HL-60 (cell line): ENCODE measurements at regions not wholly inside any gene's neighbourhood (a gene's known extent, or its start where the extent isn't known, plus 50 kb on each side); places are given as distances from the start of the nearest gene placed in this dataset.

ENCODE experiments used
- DNase-seq, 2 experiments: peaks; one replicate each; pipeline ENCODE4 v3.0.0-alpha.2; 2010 to 2020; ENCODE audit warnings: low read depth in 1 of 2, low spot score in 1 of 2
- H3K27ac ChIP-seq: fragments of 250-450 bp; sonication (Bioruptor Pico); replicated peaks from 2 replicates; pipeline ENCODE4 v1.5.1; 2020; ENCODE audit warnings: mild to moderate bottlenecking, moderate library complexity
- H3K27me3 ChIP-seq: fragments of 250-450 bp; sonication (Bioruptor Pico); 2 replicates; pipeline ENCODE4 v1.5.1; 2021; ENCODE audit warnings: mild to moderate bottlenecking, moderate library complexity; ENCODE audit not compliant: insufficient read depth, poor library complexity, severe bottlenecking
- H3K4me3 ChIP-seq: replicated peaks from 2 replicates; pipeline ENCODE4 v1.5.1; 2011; ENCODE audit warnings: mild to moderate bottlenecking, control low read depth, low read length; ENCODE audit not compliant: insufficient read depth
- GABPA ChIP-seq: IDR thresholded peaks from 2 replicates; pipeline ENCODE4 v1.6.1; 2012; ENCODE audit warnings: low read depth
- POLR2AphosphoS5 ChIP-seq: IDR thresholded peaks from 2 replicates; pipeline ENCODE4 v1.6.1; 2012; ENCODE audit warnings: low read depth
- SPI1 ChIP-seq: IDR thresholded peaks from 2 replicates; pipeline ENCODE4 v1.6.1; 2012; ENCODE audit warnings: low read depth, mild to moderate bottlenecking, borderline replicate concordance
- TF ChIP-seq, protein P1 (sequence below): IDR thresholded peaks from 2 replicates; pipeline ENCODE4 v1.6.1; 2012; ENCODE audit warnings: low read depth; ENCODE audit not compliant: insufficient replicate concordance
- TF ChIP-seq, protein P2 (sequence below): IDR thresholded peaks from one replicate; pipeline ENCODE4 v1.5.1; 2011; ENCODE audit warnings: low read length, control low read depth, inconsistent platforms; ENCODE audit not compliant: insufficient read depth

DNA sequence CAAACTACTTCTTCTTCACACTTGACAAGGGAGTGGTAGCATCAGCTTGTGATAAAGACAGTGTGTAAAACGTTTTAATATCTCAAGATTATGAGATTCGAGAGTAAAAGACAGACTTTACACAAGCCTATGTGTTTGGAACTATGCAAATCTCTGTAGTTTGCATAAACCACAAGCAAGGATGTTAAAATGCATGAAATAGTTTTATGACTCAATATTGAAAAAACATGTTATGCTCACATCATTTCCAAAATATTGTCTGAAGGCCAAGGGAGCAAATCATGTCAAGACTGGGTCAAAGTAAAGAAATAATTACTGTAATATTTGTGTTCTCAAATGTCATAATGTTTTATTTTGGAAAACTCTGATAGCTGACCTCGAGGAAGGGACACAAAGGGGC, 316.8 kb upstream of the KLF12 start:
- H3K27ac ChIP-seq: no peak overlapping the region
- no peak overlapping the region for H3K4me3 ChIP-seq
- no peaks in the 10 kb centered on the region for H3K27me3 ChIP-seq
- no peak for TF ChIP-seq POLR2AphosphoS5
- no peak for TF ChIP-seq GABPA
- TF ChIP-seq SPI1: no peak
- TF ChIP-seq, protein P1, sequence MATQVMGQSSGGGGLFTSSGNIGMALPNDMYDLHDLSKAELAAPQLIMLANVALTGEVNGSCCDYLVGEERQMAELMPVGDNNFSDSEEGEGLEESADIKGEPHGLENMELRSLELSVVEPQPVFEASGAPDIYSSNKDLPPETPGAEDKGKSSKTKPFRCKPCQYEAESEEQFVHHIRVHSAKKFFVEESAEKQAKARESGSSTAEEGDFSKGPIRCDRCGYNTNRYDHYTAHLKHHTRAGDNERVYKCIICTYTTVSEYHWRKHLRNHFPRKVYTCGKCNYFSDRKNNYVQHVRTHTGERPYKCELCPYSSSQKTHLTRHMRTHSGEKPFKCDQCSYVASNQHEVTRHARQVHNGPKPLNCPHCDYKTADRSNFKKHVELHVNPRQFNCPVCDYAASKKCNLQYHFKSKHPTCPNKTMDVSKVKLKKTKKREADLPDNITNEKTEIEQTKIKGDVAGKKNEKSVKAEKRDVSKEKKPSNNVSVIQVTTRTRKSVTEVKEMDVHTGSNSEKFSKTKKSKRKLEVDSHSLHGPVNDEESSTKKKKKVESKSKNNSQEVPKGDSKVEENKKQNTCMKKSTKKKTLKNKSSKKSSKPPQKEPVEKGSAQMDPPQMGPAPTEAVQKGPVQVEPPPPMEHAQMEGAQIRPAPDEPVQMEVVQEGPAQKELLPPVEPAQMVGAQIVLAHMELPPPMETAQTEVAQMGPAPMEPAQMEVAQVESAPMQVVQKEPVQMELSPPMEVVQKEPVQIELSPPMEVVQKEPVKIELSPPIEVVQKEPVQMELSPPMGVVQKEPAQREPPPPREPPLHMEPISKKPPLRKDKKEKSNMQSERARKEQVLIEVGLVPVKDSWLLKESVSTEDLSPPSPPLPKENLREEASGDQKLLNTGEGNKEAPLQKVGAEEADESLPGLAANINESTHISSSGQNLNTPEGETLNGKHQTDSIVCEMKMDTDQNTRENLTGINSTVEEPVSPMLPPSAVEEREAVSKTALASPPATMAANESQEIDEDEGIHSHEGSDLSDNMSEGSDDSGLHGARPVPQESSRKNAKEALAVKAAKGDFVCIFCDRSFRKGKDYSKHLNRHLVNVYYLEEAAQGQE: no peak
- TF ChIP-seq, protein P2, sequence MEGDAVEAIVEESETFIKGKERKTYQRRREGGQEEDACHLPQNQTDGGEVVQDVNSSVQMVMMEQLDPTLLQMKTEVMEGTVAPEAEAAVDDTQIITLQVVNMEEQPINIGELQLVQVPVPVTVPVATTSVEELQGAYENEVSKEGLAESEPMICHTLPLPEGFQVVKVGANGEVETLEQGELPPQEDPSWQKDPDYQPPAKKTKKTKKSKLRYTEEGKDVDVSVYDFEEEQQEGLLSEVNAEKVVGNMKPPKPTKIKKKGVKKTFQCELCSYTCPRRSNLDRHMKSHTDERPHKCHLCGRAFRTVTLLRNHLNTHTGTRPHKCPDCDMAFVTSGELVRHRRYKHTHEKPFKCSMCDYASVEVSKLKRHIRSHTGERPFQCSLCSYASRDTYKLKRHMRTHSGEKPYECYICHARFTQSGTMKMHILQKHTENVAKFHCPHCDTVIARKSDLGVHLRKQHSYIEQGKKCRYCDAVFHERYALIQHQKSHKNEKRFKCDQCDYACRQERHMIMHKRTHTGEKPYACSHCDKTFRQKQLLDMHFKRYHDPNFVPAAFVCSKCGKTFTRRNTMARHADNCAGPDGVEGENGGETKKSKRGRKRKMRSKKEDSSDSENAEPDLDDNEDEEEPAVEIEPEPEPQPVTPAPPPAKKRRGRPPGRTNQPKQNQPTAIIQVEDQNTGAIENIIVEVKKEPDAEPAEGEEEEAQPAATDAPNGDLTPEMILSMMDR: no peak
- no peak for DNase-seq

DNA sequence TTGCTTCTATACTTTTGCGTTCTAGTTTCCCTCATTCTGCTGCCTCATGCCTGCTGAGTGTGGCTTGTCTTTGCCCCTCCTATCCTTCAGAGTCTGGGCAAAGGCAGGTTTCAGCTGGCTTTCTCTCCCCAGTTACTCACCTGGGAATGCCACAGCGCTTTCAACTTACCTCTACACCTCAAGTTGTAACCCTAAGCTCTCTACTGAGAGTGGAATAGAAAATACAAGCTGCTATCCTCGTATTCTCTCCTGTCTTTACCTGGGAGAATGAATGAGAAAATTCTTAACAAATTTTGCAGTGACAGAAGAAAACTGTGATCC, 316.3 kb upstream of the KLF12 start:
- no peaks in the 10 kb centered on the region for H3K27me3 ChIP-seq

DNA sequence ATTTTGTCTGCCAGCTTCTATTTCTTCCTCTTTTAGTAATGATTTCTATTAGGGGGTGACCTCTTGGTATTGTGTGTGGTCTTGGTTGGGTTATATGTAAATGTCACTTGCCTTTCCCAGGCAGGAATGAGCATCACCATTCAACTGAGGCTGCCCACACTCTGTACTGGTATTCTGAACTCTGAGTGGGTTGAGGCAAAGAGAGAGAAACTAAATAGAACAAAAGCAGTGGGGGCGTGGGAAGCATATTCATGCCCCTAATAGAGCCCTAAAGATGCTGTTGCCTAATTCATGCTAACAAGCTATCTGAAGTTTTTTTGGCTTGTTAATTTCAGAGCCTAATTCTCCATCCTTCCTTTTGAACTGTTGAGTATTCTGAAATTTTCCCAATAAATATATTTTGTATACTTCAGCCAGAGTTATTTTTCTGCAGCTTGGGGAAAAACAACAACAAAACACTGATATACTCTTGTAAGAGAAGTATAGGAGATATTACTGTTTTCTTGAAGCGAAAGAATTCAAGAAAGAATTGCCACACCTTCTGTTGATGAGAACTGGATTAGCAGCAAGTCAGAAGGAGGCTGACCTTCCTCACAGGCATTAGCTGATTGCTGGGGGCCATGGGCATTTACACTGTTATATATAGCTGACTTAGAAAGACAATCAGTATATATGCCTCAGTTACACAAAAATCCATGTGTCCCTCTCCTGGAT, 315.8 kb upstream of the KLF12 start:
- DNase-seq: no peak
- no peak for TF ChIP-seq GABPA
- TF ChIP-seq, protein P2: no peak
- TF ChIP-seq, protein P1: no peak
- TF ChIP-seq POLR2AphosphoS5: no peak
- TF ChIP-seq SPI1: no peak
- Histone ChIP-seq H3K27ac (no peak overlapping the region), H3K27me3 (peaks cover 2% of the 10 kb centered on the region), H3K4me3 (no peak overlapping the region)

More for the DNA sequence above, 316.3 kb upstream of the KLF12 start:
- TF ChIP-seq, protein P2: no peak
- TF ChIP-seq, protein P1: no peak
- no peak for TF ChIP-seq GABPA
- no peak for TF ChIP-seq SPI1
- TF ChIP-seq POLR2AphosphoS5: no peak
- no peak for DNase-seq
- Histone ChIP-seq H3K4me3 (no peak overlapping the region), H3K27ac (no peak overlapping the region)
